HUES6 (cell line): ENCODE measurements at regions not wholly inside any gene's neighbourhood (a gene's known extent, or its start where the extent isn't known, plus 50 kb on each side); places are given as distances from the start of the nearest gene placed in this dataset.
"Not testable (repeated sequence)": the region's sequence is repeated elsewhere in the genome, so short reads cannot be mapped to it uniquely, and the experiment has no call there.

Source experiments
- H3K27ac ChIP-seq: 2 replicates; pipeline ENCODE4 v1.7.0; 2013; ENCODE audit warnings: low read depth, mild to moderate bottlenecking, low read length, inconsistent platforms
- H3K27me3 ChIP-seq: 2 replicates; pipeline ENCODE4 v1.6.1; 2013; ENCODE audit warnings: low read length; ENCODE audit not compliant: control insufficient read depth, insufficient read depth
- H3K36me3 ChIP-seq: 2 replicates; pipeline ENCODE4 v1.6.1; 2013; ENCODE audit warnings: low read length; ENCODE audit not compliant: control insufficient read depth, insufficient read depth
- H3K4me1 ChIP-seq: 2 replicates; pipeline ENCODE4 v1.6.1; 2013; ENCODE audit warnings: low read length; ENCODE audit not compliant: control insufficient read depth, insufficient read depth
- H3K4me3 ChIP-seq: 2 replicates; pipeline ENCODE4 v1.5.1; 2013; ENCODE audit warnings: low read depth, low read length
- H3K9ac ChIP-seq: one replicate; pipeline ENCODE4 v1.6.1; 2013; ENCODE audit warnings: mild to moderate bottlenecking, low read length
- H3K9me3 ChIP-seq: 2 replicates; pipeline ENCODE4 v1.6.1; 2013; ENCODE audit warnings: low read depth, low read length; ENCODE audit not compliant: control insufficient read depth, insufficient read depth

- Histone ChIP-seq H3K9me3 (peaks cover 8% of the 10 kb centered on the region), H3K4me1 (no peaks in the 10 kb centered on the region), H3K27ac (no peak overlapping the region), H3K4me3 (no peak overlapping the region), H3K36me3 (no peaks in the 10 kb centered on the region), H3K9ac (no peak overlapping the region), H3K27me3 (no peaks in the 10 kb centered on the region)
Measured at GRCh38 chr2:239648607-239649006, 247.8 kb upstream of the HDAC4 start.

- H3K4me1 ChIP-seq, result no peaks in the 10 kb centered on the region
- no peaks in the 10 kb centered on the region for H3K27me3 ChIP-seq
- H3K9me3 ChIP-seq, result peaks cover 14% of the 10 kb centered on the region
- H3K36me3 ChIP-seq, result no peaks in the 10 kb centered on the region
- no peak overlapping the region for H3K4me3 ChIP-seq
- no peak overlapping the region for H3K27ac ChIP-seq
- no peak overlapping the region for H3K9ac ChIP-seq
Measured at GRCh38 chr2:239647052-239647819, 246.4 kb upstream of the HDAC4 start.

- no peak overlapping the region for H3K27ac ChIP-seq
- peaks cover 14% of the 10 kb centered on the region for H3K9me3 ChIP-seq
- H3K27me3 ChIP-seq, result no peaks in the 10 kb centered on the region
- H3K9ac ChIP-seq, result no peak overlapping the region
- no peaks in the 10 kb centered on the region for H3K4me1 ChIP-seq
- H3K36me3 ChIP-seq, result no peaks in the 10 kb centered on the region
- no peak overlapping the region for H3K4me3 ChIP-seq
Measured at GRCh38 chr2:239646184-239646583, 245.4 kb upstream of the HDAC4 start.

- H3K9me3 ChIP-seq, result peaks cover 14% of the 10 kb centered on the region
- not testable (repeated sequence) for H3K27ac ChIP-seq, H3K4me1 ChIP-seq, H3K27me3 ChIP-seq, H3K4me3 ChIP-seq, H3K36me3 ChIP-seq, H3K9ac ChIP-seq
Measured at GRCh38 chr2:239644594-239644993, 243.8 kb upstream of the HDAC4 start.

GRCh38 chr2:239644011-239644410 is 243.2 kb upstream of the HDAC4 start:
- no peak overlapping the region for H3K9ac ChIP-seq

GRCh38 chr2:239642406-239643004 is 241.7 kb upstream of the HDAC4 start:
- H3K36me3 ChIP-seq, result no peaks in the 10 kb centered on the region
- no peak overlapping the region for H3K27ac ChIP-seq
- H3K9me3 ChIP-seq, result peaks cover 11% of the 10 kb centered on the region; the same call in 1 of the 2 replicates
- H3K9ac ChIP-seq, result no peak overlapping the region
- no peak overlapping the region for H3K4me3 ChIP-seq
- H3K4me1 ChIP-seq, result no peaks in the 10 kb centered on the region
- no peaks in the 10 kb centered on the region for H3K27me3 ChIP-seq

More at GRCh38 chr2:239644011-239644410, 243.2 kb upstream of the HDAC4 start:
- no peaks in the 10 kb centered on the region for H3K4me1 ChIP-seq
- peaks cover 11% of the 10 kb centered on the region; the same call in 1 of the 2 replicates for H3K9me3 ChIP-seq
- H3K4me3 ChIP-seq, result no peak overlapping the region
- H3K27me3 ChIP-seq, result no peaks in the 10 kb centered on the region
- no peaks in the 10 kb centered on the region for H3K36me3 ChIP-seq
- no peak overlapping the region for H3K27ac ChIP-seq

GRCh38 chr2:239641904-239642303 is 241.1 kb upstream of the HDAC4 start:
- not testable (repeated sequence) for H3K27me3 ChIP-seq, H3K9ac ChIP-seq, H3K36me3 ChIP-seq, H3K4me1 ChIP-seq, H3K27ac ChIP-seq, H3K4me3 ChIP-seq
- H3K9me3 ChIP-seq, result peaks cover 11% of the 10 kb centered on the region; the same call in 1 of the 2 replicates

- no peak overlapping the region for H3K27ac ChIP-seq
- H3K36me3 ChIP-seq, result no peaks in the 10 kb centered on the region
- H3K9me3 ChIP-seq, result peaks cover 19% of the 10 kb centered on the region
- no peak overlapping the region for H3K4me3 ChIP-seq
- no peak overlapping the region for H3K9ac ChIP-seq
- no peaks in the 10 kb centered on the region for H3K4me1 ChIP-seq
- no peaks in the 10 kb centered on the region for H3K27me3 ChIP-seq
Measured at GRCh38 chr2:239640676-239641578, 240.1 kb upstream of the HDAC4 start.

GRCh38 chr2:239640210-239640609 is 239.4 kb upstream of the HDAC4 start:
- Histone ChIP-seq H3K27me3 (no peaks in the 10 kb centered on the region), H3K9me3 (peaks cover 21% of the 10 kb centered on the region), H3K4me3 (no peak overlapping the region), H3K4me1 (no peaks in the 10 kb centered on the region), H3K9ac (no peak overlapping the region), H3K27ac (no peak overlapping the region), H3K36me3 (no peaks in the 10 kb centered on the region)

GRCh38 chr2:239639421-239640185 is 238.8 kb upstream of the HDAC4 start:
- H3K9ac ChIP-seq, result no peak overlapping the region
- no peak overlapping the region for H3K4me3 ChIP-seq
- peaks cover 21% of the 10 kb centered on the region for H3K9me3 ChIP-seq
- H3K27me3 ChIP-seq, result no peaks in the 10 kb centered on the region
- no peak overlapping the region for H3K27ac ChIP-seq
- H3K36me3 ChIP-seq, result no peaks in the 10 kb centered on the region
- H3K4me1 ChIP-seq, result no peaks in the 10 kb centered on the region
